Osteocyte (in vitro differentiated cells): ENCODE measurements at regions not wholly inside any gene's neighbourhood (a gene's known extent, or its start where the extent isn't known, plus 50 kb on each side); places are given as distances from the start of the nearest gene placed in this dataset.

ENCODE experiments used
- DNase-seq: peaks from one replicate; pipeline ENCODE4 v3.0.0; 2021; ENCODE audit warnings: mixed read lengths; ENCODE audit not compliant: unreplicated experiment; ENCODE audit errors: extremely low spot score
- H3K27ac Mint-ChIP-seq: one replicate; pipeline ENCODE4 v1.8.0; 2021; ENCODE audit warnings: mild to moderate bottlenecking, mixed read lengths; ENCODE audit not compliant: unreplicated experiment
- H3K27me3 Mint-ChIP-seq: one replicate; pipeline ENCODE4 v1.8.0; 2021; ENCODE audit warnings: mixed read lengths; ENCODE audit not compliant: unreplicated experiment
- H3K36me3 Mint-ChIP-seq: one replicate; pipeline ENCODE4 v1.8.0; 2021; ENCODE audit warnings: mixed read lengths; ENCODE audit not compliant: unreplicated experiment
- H3K4me1 Mint-ChIP-seq: one replicate; pipeline ENCODE4 v1.8.0; 2021; ENCODE audit warnings: mixed read lengths; ENCODE audit not compliant: unreplicated experiment
- H3K4me3 Mint-ChIP-seq: one replicate; pipeline ENCODE4 v1.8.0; 2021; ENCODE audit warnings: mild to moderate bottlenecking, moderate library complexity, mixed read lengths; ENCODE audit not compliant: unreplicated experiment
- H3K9me3 Mint-ChIP-seq: one replicate; pipeline ENCODE4 v1.8.0; 2021; ENCODE audit warnings: mixed read lengths; ENCODE audit not compliant: unreplicated experiment
- CTCF ChIP-seq: fragments of 200-600 bp; sonication (generic); IDR thresholded peaks from 2 replicates; pipeline ENCODE4 v1.5.0; 2021; ENCODE audit warnings: antibody characterized with exemption, mild to moderate bottlenecking, moderate library complexity

GRCh38 chr5:74504463-74504862 lies 136.1 kb downstream of the ENC1 start:
- no peak for TF ChIP-seq CTCF
- no peaks in the 10 kb centered on the region for H3K36me3 Mint-ChIP-seq
- H3K4me3 Mint-ChIP-seq, result no peak overlapping the region
- no peaks in the 10 kb centered on the region for H3K9me3 Mint-ChIP-seq
- DNase-seq, result no peak
- peaks cover 14% of the 10 kb centered on the region for H3K4me1 Mint-ChIP-seq
- H3K27ac Mint-ChIP-seq, result no peak overlapping the region
- no peaks in the 10 kb centered on the region for H3K27me3 Mint-ChIP-seq

GRCh38 chr5:74502479-74502950 lies 138.0 kb downstream of the ENC1 start:
- H3K9me3 Mint-ChIP-seq, result no peaks in the 10 kb centered on the region
- H3K27me3 Mint-ChIP-seq, result no peaks in the 10 kb centered on the region
- peaks cover 17% of the 10 kb centered on the region for H3K4me1 Mint-ChIP-seq
- H3K27ac Mint-ChIP-seq, result no peak overlapping the region
- no peak overlapping the region for H3K4me3 Mint-ChIP-seq
- DNase-seq, result no peak
- no peaks in the 10 kb centered on the region for H3K36me3 Mint-ChIP-seq
- TF ChIP-seq CTCF, result no peak

- DNase-seq, result no peak
- Mint-ChIP-seq H3K36me3 (no peaks in the 10 kb centered on the region), H3K4me3 (no peak overlapping the region), H3K27ac (no peak overlapping the region), H3K9me3 (no peaks in the 10 kb centered on the region), H3K27me3 (no peaks in the 10 kb centered on the region), H3K4me1 (peaks cover 17% of the 10 kb centered on the region)
- TF ChIP-seq CTCF, result no peak
These were observed 138.7 kb downstream of the ENC1 start for GRCh38 chr5:74501674-74502478.

- DNase-seq, result no peak
- no peak overlapping the region for H3K4me3 Mint-ChIP-seq
These were observed 140.2 kb downstream of the ENC1 start for GRCh38 chr5:74500110-74500917.

More at GRCh38 chr5:74500110-74500917, 140.2 kb downstream of the ENC1 start:
- Mint-ChIP-seq H3K4me1 (peaks cover 15% of the 10 kb centered on the region), H3K27me3 (no peaks in the 10 kb centered on the region), H3K36me3 (no peaks in the 10 kb centered on the region), H3K9me3 (no peaks in the 10 kb centered on the region), H3K27ac (no peak overlapping the region)
- TF ChIP-seq CTCF, result no peak
